Fibroblast of lung (primary cell): ENCODE measurements at regions not wholly inside any gene's neighbourhood (a gene's known extent, or its start where the extent isn't known, plus 50 kb on each side); places are given as distances from the start of the nearest gene placed in this dataset.

Source experiments
- DNase-seq, 2 donors: peaks; one replicate each; pipeline versions ENCODE4 v3.0.0 to v3.0.0-alpha.2; 2010; ENCODE audit warnings: low read depth in 2 of 2
- H2AFZ ChIP-seq: 2 replicates; pipeline ENCODE4 v1.5.1; 2012; ENCODE audit warnings: low read length, control low read depth, inconsistent platforms
- H3K27ac ChIP-seq: 2 replicates; pipeline ENCODE4 v1.5.1; 2011; ENCODE audit warnings: low read length, control low read depth; ENCODE audit not compliant: insufficient read depth
- H3K27me3 ChIP-seq: 2 replicates; pipeline ENCODE4 v1.5.1; 2011; ENCODE audit warnings: mild to moderate bottlenecking, low read length; ENCODE audit not compliant: control insufficient read depth, insufficient read depth
- H3K36me3 ChIP-seq: 2 replicates; pipeline ENCODE4 v1.5.1; 2011; ENCODE audit warnings: low read length; ENCODE audit not compliant: control insufficient read depth, insufficient read depth
- H3K4me1 ChIP-seq: 2 replicates; pipeline ENCODE4 v1.5.1; 2011; ENCODE audit warnings: low read length; ENCODE audit not compliant: control insufficient read depth, insufficient read depth; ENCODE audit errors: extremely low read depth
- H3K4me2 ChIP-seq: 2 replicates; pipeline ENCODE4 v1.5.1; 2011; ENCODE audit warnings: low read length, control low read depth; ENCODE audit not compliant: insufficient read depth; ENCODE audit errors: extremely low read depth
- H3K4me3 ChIP-seq, 4 experiments: fragments of 200-600 bp in 1 of 4; sonication (generic) in 1 of 4; replicated peaks in 1 of 4; 2 replicates each; pipeline ENCODE4 v1.5.1; 2011 to 2016; ENCODE audit warnings: low read length in 4 of 4, low read depth in 3 of 4, mild to moderate bottlenecking in 3 of 4, control low read depth in 2 of 4, inconsistent platforms in 1 of 4, mixed read lengths in 1 of 4; ENCODE audit not compliant: insufficient read depth in 1 of 4; ENCODE audit errors: control extremely low read depth in 1 of 4
- H3K79me2 ChIP-seq: 2 replicates; pipeline ENCODE4 v1.5.1; 2012; ENCODE audit warnings: mild to moderate bottlenecking, low read length, inconsistent platforms; ENCODE audit not compliant: control insufficient read depth, insufficient read depth
- H3K9ac ChIP-seq: 2 replicates; pipeline ENCODE4 v1.5.1; 2011; ENCODE audit warnings: mild to moderate bottlenecking, low read length, control low read depth; ENCODE audit not compliant: insufficient read depth
- H3K9me3 ChIP-seq: 2 replicates; pipeline ENCODE4 v1.5.1; 2012; ENCODE audit warnings: low read depth, low read length; ENCODE audit not compliant: control insufficient read depth, insufficient read depth
- H4K20me1 ChIP-seq: 2 replicates; pipeline ENCODE4 v1.5.1; 2011; ENCODE audit warnings: low read length; ENCODE audit not compliant: control insufficient read depth, insufficient read depth; ENCODE audit errors: extremely low read depth
- EZH2 ChIP-seq: IDR thresholded peaks from 2 replicates; pipeline ENCODE4 v1.5.1; 2012; ENCODE audit warnings: low read length, control low read depth, mild to moderate bottlenecking; ENCODE audit errors: missing control alignments
- TF ChIP-seq, protein P1 (sequence below), 2 donors: IDR thresholded peaks in 1 of 2; conservative IDR thresholded peaks in 1 of 2; 1 replicate in 1 of 2; 2 replicates in 1 of 2; pipeline ENCODE4 v1.5.1; 2011 to 2012; ENCODE audit warnings: low read length in 2 of 2, control low read depth in 1 of 2, inconsistent platforms in 1 of 2, low read depth in 1 of 2, mild to moderate bottlenecking in 1 of 2

DNA sequence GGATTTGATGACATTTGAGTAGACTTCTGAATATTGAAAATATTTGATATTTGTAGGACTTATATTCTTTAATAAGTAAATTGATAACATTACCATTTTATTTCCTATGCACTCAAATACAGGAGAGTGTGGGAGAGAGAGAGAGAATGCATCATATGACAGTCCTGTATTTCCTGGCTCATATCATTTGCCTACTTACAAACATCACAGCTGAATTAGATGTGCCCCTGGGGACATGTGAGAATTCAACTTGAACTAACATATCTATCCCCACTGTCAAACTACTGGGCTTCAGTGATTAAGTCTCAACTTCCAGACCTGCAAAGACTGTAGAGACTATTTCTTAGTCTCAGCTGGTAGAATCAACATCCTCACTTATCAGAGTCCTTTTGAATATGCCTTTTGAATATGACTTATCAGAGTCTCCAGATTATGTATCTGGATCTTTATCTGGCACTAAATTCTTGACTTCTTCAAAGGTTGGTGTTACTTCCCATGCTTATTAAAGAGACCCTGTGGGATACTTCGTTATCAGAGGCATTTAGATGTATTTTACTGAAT lies 75.5 kb downstream of the PABPC4L start:
- no peaks in the 10 kb centered on the region for H3K4me1 ChIP-seq
- no peaks in the 10 kb centered on the region for H3K79me2 ChIP-seq
- H3K4me2 ChIP-seq = no peak overlapping the region
- no peak for DNase-seq
- H3K9ac ChIP-seq = no peak overlapping the region
- no peak overlapping the region for H3K27ac ChIP-seq
- H3K9me3 ChIP-seq = no peaks in the 10 kb centered on the region
- no peaks in the 10 kb centered on the region for H3K36me3 ChIP-seq
- H3K4me3 ChIP-seq = no peak overlapping the region
- no peak overlapping the region for H2AFZ ChIP-seq
- no peaks in the 10 kb centered on the region for H4K20me1 ChIP-seq
- no peaks in the 10 kb centered on the region for H3K27me3 ChIP-seq
- TF ChIP-seq, protein P1, sequence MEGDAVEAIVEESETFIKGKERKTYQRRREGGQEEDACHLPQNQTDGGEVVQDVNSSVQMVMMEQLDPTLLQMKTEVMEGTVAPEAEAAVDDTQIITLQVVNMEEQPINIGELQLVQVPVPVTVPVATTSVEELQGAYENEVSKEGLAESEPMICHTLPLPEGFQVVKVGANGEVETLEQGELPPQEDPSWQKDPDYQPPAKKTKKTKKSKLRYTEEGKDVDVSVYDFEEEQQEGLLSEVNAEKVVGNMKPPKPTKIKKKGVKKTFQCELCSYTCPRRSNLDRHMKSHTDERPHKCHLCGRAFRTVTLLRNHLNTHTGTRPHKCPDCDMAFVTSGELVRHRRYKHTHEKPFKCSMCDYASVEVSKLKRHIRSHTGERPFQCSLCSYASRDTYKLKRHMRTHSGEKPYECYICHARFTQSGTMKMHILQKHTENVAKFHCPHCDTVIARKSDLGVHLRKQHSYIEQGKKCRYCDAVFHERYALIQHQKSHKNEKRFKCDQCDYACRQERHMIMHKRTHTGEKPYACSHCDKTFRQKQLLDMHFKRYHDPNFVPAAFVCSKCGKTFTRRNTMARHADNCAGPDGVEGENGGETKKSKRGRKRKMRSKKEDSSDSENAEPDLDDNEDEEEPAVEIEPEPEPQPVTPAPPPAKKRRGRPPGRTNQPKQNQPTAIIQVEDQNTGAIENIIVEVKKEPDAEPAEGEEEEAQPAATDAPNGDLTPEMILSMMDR (conservative IDR thresholded peaks at IDR 0.05 in 1 of 2, IDR thresholded peaks at IDR 0.05 in 1 of 2; ENCODE audit: low read depth in 1 of 2, low read length in 2 of 2) = no peak

DNA sequence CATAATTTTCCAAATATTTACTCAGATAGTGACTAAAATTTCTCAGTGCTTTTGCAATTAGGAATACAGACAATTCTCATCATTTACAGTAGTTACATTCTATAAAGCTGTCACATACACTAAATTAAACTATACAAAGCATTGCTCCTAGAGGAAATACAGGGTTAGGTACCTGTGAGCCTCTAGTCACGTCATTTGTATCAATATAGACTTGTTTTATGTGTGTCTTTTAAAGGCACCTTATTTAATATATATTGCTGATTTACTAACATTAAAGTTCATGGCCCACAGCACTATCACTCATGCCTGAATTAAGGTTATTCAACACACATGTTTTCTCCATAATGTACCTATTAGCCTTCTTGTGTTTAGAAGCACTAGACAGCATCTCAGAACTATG lies 78.7 kb downstream of the PABPC4L start:
- no peak for DNase-seq
- H2AFZ ChIP-seq = no peak overlapping the region
- no peak overlapping the region for H3K9ac ChIP-seq
- no peak overlapping the region for H3K4me3 ChIP-seq
- H3K4me2 ChIP-seq = no peak overlapping the region
- H3K27ac ChIP-seq = no peak overlapping the region
- no peaks in the 10 kb centered on the region for H3K9me3 ChIP-seq
- no peaks in the 10 kb centered on the region for H3K27me3 ChIP-seq
- no peaks in the 10 kb centered on the region for H3K36me3 ChIP-seq
- H3K79me2 ChIP-seq = no peaks in the 10 kb centered on the region
- TF ChIP-seq EZH2 = no peak
- TF ChIP-seq, protein P1 (conservative IDR thresholded peaks at IDR 0.05 in 1 of 2, IDR thresholded peaks at IDR 0.05 in 1 of 2; ENCODE audit: low read depth in 1 of 2, low read length in 2 of 2) = no peak
- H3K4me1 ChIP-seq = no peaks in the 10 kb centered on the region
- H4K20me1 ChIP-seq = no peaks in the 10 kb centered on the region

DNA sequence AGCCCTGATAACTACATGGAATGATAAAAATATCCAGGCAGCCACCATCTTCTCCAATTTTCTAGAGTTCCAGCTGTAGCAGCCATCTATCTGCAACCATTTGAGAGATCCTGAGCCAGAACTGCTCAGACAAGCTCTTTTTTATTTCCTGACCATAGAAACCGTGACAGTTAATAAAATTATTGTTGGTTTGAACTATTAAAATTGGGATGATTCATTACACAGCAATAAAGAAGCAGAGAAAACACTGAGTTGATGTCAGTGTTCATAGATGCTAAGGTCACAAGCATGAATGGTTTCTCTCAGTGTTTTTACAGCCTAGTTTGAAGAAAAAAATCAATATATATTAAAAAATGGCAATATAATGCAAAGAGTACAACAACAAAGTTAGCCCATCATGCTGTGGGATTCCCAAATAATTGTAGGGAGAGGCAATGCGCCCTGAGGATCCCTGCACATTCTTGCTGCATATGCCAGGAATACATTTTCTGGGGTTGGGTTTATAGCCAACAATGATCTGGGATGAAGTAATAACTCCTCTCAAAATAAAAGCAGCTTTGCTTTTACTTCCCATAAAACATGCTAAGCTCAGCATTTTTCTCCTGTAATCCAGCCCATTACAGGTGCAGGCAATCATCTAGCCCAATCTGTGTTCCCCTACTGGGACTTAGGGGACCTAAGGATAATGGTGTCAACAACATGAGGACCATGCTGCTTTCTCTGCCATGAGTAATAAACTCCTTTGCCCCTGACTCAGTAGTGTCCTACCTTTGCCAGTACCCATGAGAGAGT lies 84.0 kb downstream of the PABPC4L start:
- DNase-seq = no peak

More for the DNA sequence above, 84.0 kb downstream of the PABPC4L start:
- no peaks in the 10 kb centered on the region for H3K9me3 ChIP-seq
- no peaks in the 10 kb centered on the region for H3K27me3 ChIP-seq
- H3K9ac ChIP-seq = no peak overlapping the region
- H3K36me3 ChIP-seq = no peaks in the 10 kb centered on the region
- H2AFZ ChIP-seq = no peak overlapping the region
- no peak overlapping the region for H3K4me3 ChIP-seq
- TF ChIP-seq, protein P1 (conservative IDR thresholded peaks at IDR 0.05 in 1 of 2, IDR thresholded peaks at IDR 0.05 in 1 of 2; ENCODE audit: low read depth in 1 of 2, low read length in 2 of 2) = no peak
- no peak for TF ChIP-seq EZH2
- H3K79me2 ChIP-seq = no peaks in the 10 kb centered on the region
- no peaks in the 10 kb centered on the region for H4K20me1 ChIP-seq
- H3K4me2 ChIP-seq = no peak overlapping the region
- H3K4me1 ChIP-seq = no peaks in the 10 kb centered on the region
- no peak overlapping the region for H3K27ac ChIP-seq
